NB4 (cell line): ENCODE measurements at regions not wholly inside any gene's neighbourhood (a gene's known extent, or its start where the extent isn't known, plus 50 kb on each side); places are given as distances from the start of the nearest gene placed in this dataset.

Experiments
- MYC ChIP-seq: IDR thresholded peaks from 2 replicates; pipeline ENCODE4 v1.6.1; 2011; ENCODE audit warnings: low read depth, low read length
- POLR2A ChIP-seq: IDR thresholded peaks from 2 replicates; pipeline ENCODE4 v1.6.1; 2011; ENCODE audit warnings: mild to moderate bottlenecking; ENCODE audit not compliant: insufficient read length; ENCODE audit errors: extremely low read depth
- TF ChIP-seq, protein P1 (sequence below): IDR thresholded peaks from one replicate; pipeline ENCODE4 v1.5.1; 2012; ENCODE audit warnings: low read depth, low read length
- TF ChIP-seq, protein P2 (sequence below): IDR thresholded peaks from 2 replicates; pipeline ENCODE4 v1.6.1; 2011; ENCODE audit warnings: low read depth, low read length

DNA sequence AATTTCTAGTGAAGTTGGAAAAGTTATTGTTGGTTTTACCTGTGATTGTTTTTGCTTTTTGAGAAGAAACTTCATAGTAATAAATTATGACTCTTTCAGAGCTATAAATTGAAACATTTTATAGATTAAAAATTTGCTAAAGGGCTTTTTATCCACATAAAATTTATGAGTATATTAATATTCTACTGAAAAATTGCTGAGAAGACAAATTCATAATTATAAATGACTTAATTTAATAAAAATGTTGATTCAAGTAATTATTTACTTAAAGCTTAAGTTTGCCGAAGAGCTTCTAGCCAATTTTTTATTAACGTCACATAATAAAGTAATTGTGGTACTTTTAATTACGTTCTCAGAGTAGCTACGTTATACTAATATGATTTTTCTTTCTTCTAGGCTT, 761.7 kb downstream of the DNAJB9 start:
- TF ChIP-seq, protein P1, sequence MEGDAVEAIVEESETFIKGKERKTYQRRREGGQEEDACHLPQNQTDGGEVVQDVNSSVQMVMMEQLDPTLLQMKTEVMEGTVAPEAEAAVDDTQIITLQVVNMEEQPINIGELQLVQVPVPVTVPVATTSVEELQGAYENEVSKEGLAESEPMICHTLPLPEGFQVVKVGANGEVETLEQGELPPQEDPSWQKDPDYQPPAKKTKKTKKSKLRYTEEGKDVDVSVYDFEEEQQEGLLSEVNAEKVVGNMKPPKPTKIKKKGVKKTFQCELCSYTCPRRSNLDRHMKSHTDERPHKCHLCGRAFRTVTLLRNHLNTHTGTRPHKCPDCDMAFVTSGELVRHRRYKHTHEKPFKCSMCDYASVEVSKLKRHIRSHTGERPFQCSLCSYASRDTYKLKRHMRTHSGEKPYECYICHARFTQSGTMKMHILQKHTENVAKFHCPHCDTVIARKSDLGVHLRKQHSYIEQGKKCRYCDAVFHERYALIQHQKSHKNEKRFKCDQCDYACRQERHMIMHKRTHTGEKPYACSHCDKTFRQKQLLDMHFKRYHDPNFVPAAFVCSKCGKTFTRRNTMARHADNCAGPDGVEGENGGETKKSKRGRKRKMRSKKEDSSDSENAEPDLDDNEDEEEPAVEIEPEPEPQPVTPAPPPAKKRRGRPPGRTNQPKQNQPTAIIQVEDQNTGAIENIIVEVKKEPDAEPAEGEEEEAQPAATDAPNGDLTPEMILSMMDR = no peak
- TF ChIP-seq POLR2A (no peak), MYC (no peak)
- TF ChIP-seq, protein P2, sequence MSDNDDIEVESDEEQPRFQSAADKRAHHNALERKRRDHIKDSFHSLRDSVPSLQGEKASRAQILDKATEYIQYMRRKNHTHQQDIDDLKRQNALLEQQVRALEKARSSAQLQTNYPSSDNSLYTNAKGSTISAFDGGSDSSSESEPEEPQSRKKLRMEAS = no peak
